ENCODE measurements at regions not wholly inside any gene's neighbourhood (a gene's known extent, or its start where the extent isn't known, plus 50 kb on each side); places are given as distances from the start of the nearest gene placed in this dataset.

- intact Hi-C loops (cut with micrococcal nuclease; ENCODE audit: unreplicated experiment), result no loop called here
- in situ Hi-C loops (cut with MboI), result no loop called here
- no TSS peak for BruUV-seq (replicated peaks)
- no peak overlapping the region for H3K27ac ChIP-seq (ENCODE audit: control insufficient read depth, insufficient read depth)
- FAIRE-seq (no peak), DNase-seq (ENCODE audit: low read depth, low spot score) (no peak), ATAC-seq (no peak)
- H3K27me3 ChIP-seq (replicated peaks in 1 of 2; ENCODE audit: control insufficient read depth in 2 of 2, insufficient read depth in 2 of 2, low read length in 1 of 2), result no peaks in the 10 kb centered on the region
- no peaks in the 10 kb centered on the region for H3K79me2 ChIP-seq (ENCODE audit: control insufficient read depth, insufficient read depth, low read length)
- CTCF ChIA-PET, result no interaction called here
- RAD21 ChIA-PET (ENCODE audit: unreplicated experiment), result no interaction called here
- 49% methylated on average over 2 of the region's 2 CpGs for WGBS (ENCODE audit: insufficient coverage, insufficient replicate concordance, low lambda C conversion rate, missing lambda C conversion rate)
- H3K4me2 ChIP-seq (ENCODE audit: control insufficient read depth, insufficient read depth), result no peak overlapping the region
- H3K36me3 ChIP-seq (ENCODE audit: control insufficient read depth in 2 of 2, insufficient read depth in 2 of 2, low read length in 1 of 2), result no peaks in the 10 kb centered on the region
- no peaks in the 10 kb centered on the region for H3K9me3 ChIP-seq (replicated peaks; ENCODE audit: control insufficient read depth, insufficient read depth, low read length)
- H4K20me1 ChIP-seq (ENCODE audit: control insufficient read depth, insufficient read depth), result no peaks in the 10 kb centered on the region
- POLR2A ChIA-PET, result no interaction called here
- SMC1A ChIA-PET (ENCODE audit: uncharacterized antibody, unreplicated experiment), result no interaction called here
- H2AFZ ChIP-seq (ENCODE audit: control insufficient read depth, low read depth, low read length), result no peak overlapping the region
- no peak overlapping the region for H3K4me3 ChIP-seq
- H3K9ac ChIP-seq (ENCODE audit: control insufficient read depth, insufficient read depth, low read length), result no peak overlapping the region
- no peaks in the 10 kb centered on the region for H3K4me1 ChIP-seq (ENCODE audit: control insufficient read depth, insufficient read depth, low read length)
- TF ChIP-seq BCL11A (IDR thresholded peaks at IDR 0.05; ENCODE audit: low read depth, low read length) (no peak), SPI1 (IDR thresholded peaks at IDR 0.05; ENCODE audit: borderline replicate concordance, insufficient read depth, low read depth, low read length) (no peak), ZBED1 (IDR thresholded peaks at IDR 0.05; ENCODE audit: borderline replicate concordance) (no peak), STAT1 (conservative IDR thresholded peaks at IDR 0.05) (no peak), ATF7 (IDR thresholded peaks at IDR 0.05; ENCODE audit: low read depth) (no peak), ZZZ3 (IDR thresholded peaks at IDR 0.05; ENCODE audit: control insufficient read depth, insufficient read length, low read depth) (no peak), BCLAF1 (IDR thresholded peaks at IDR 0.05) (no peak), SREBF2 (IDR thresholded peaks at IDR 0.05; ENCODE audit: low read length) (no peak), ZNF217 (IDR thresholded peaks at IDR 0.05) (no peak), EP300 (IDR thresholded peaks at IDR 0.05; ENCODE audit: borderline replicate concordance in 1 of 2, control insufficient read depth in 1 of 2, low read depth in 2 of 2, low read length in 2 of 2) (no peak), GATAD2B (conservative IDR thresholded peaks at IDR 0.05; ENCODE audit: low read depth) (no peak), SREBF1 (IDR thresholded peaks at IDR 0.05; ENCODE audit: low read length) (no peak), KLF5 (IDR thresholded peaks at IDR 0.05; ENCODE audit: partially characterized antibody) (no peak), MTA2 (IDR thresholded peaks at IDR 0.05; ENCODE audit: low read depth) (no peak), CTCF (IDR thresholded peaks at IDR 0.05 in 2 of 3, conservative IDR thresholded peaks at IDR 0.05 in 1 of 3; ENCODE audit: control insufficient read depth in 2 of 3, extremely low read depth in 1 of 3, insufficient read depth in 1 of 3, low read depth in 3 of 3, low read length in 3 of 3) (no peak), MTA3 (IDR thresholded peaks at IDR 0.05; ENCODE audit: borderline replicate concordance, low read length) (no peak), BACH1 (IDR thresholded peaks at IDR 0.05; ENCODE audit: borderline replicate concordance) (no peak), SUPT20H (IDR thresholded peaks at IDR 0.05; ENCODE audit: borderline replicate concordance, control insufficient read depth, low read depth, low read length) (no peak), USF2 (IDR thresholded peaks at IDR 0.05; ENCODE audit: borderline replicate concordance, low read depth, low read length) (no peak)
These were observed 591.6 kb upstream of the KCND2 start for GRCh38 chr7:119681336-119681735.
